HT1080 (cell line): ENCODE measurements at regions not wholly inside any gene's neighbourhood (a gene's known extent, or its start where the extent isn't known, plus 50 kb on each side); places are given as distances from the start of the nearest gene placed in this dataset.
"Not testable (repeated sequence)": the region's sequence is repeated elsewhere in the genome, so short reads cannot be mapped to it uniquely, and the experiment has no call there.

Experiments
- DNase-seq: peaks from one replicate; pipeline ENCODE4 v3.0.0-alpha.2; 2015; ENCODE audit warnings: low read depth

GRCh38 chr9:31255211-31255610, 1129.2 kb upstream of the ACO1 start:
- no peak for DNase-seq

- no peak for DNase-seq
These were observed 1124.6 kb upstream of the ACO1 start for GRCh38 chr9:31259824-31260223.

- DNase-seq: peak; percentile 85
These were observed 1111.8 kb upstream of the ACO1 start for GRCh38 chr9:31272456-31273295.

GRCh38 chr9:31275419-31275818, 1109.0 kb upstream of the ACO1 start:
- DNase-seq: no peak

DNA sequence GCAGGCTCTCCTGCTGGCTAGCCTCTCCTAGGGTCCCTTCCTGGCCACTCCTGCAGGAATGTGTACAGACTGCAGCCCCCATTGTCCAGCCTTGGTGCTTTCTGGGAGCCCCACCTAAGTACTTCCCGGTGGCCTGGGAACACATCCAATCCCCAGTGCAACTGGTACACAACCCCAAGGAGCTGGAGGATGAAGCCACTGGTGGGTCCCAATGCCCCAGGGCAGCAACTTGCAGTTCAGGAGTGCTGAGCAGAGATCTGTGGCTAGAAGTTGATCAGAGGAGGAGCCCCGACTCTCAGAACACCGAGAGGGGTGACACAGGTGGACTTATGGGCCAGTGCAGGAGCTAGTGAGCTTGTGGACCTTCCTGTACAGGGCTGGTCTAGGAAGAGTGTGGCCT, 1093.7 kb upstream of the ACO1 start:
- DNase-seq: no peak

- no peak for DNase-seq
These were observed 1081.6 kb upstream of the ACO1 start for GRCh38 chr9:31302620-31303418.

- DNase-seq: peak; percentile 81
These were observed 1079.9 kb upstream of the ACO1 start for GRCh38 chr9:31304576-31304975.

GRCh38 chr9:31314241-31314640, 1070.2 kb upstream of the ACO1 start:
- DNase-seq: no peak

GRCh38 chr9:31320494-31320893, 1063.9 kb upstream of the ACO1 start:
- DNase-seq: no peak

- no peak for DNase-seq
These were observed 1063.2 kb upstream of the ACO1 start for GRCh38 chr9:31321256-31321655.

DNA sequence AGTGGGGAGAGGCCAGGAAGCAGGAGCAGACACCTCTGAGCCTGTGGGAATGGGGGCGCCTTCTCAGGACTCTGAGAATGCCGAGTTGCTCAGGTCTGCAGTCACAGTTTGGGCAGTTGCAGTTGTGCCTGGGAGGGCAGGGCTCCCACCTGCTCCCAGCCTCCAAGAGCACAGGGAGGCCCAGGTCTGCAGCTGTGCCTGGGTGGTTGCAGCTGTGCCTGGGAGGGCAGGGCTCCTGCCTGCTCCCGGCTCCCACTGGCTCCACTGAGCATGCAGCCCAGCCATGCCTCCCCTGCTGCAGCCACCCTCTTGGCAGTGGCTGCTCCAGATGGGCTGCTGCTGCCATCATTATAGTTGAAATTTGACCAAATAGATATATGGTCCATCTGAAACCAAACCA, 1062.8 kb upstream of the ACO1 start:
- DNase-seq: no peak

GRCh38 chr9:31323726-31324444, 1060.6 kb upstream of the ACO1 start:
- DNase-seq: no peak

GRCh38 chr9:31325778-31326177, 1058.7 kb upstream of the ACO1 start:
- no peak for DNase-seq

DNA sequence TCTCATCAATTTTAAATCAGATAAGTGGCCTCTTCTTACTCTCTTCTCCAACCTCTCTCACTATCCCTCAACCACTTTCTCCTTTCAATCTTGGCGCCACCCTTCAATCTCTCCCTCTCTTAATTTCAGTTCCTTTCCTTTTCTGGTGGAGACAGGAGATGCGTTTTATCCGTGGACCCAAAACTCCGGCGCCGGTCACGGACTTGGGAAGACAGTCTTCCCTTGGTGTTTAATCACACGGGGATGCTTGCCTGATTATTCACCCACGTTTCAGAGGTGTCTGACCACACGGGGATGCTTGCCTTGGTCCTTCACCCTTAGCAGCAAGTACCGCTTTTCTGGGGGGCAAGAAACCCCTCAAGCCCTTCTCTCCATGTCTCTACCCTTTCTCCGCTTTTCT, 1057.6 kb upstream of the ACO1 start:
- DNase-seq: not testable (repeated sequence)

DNA sequence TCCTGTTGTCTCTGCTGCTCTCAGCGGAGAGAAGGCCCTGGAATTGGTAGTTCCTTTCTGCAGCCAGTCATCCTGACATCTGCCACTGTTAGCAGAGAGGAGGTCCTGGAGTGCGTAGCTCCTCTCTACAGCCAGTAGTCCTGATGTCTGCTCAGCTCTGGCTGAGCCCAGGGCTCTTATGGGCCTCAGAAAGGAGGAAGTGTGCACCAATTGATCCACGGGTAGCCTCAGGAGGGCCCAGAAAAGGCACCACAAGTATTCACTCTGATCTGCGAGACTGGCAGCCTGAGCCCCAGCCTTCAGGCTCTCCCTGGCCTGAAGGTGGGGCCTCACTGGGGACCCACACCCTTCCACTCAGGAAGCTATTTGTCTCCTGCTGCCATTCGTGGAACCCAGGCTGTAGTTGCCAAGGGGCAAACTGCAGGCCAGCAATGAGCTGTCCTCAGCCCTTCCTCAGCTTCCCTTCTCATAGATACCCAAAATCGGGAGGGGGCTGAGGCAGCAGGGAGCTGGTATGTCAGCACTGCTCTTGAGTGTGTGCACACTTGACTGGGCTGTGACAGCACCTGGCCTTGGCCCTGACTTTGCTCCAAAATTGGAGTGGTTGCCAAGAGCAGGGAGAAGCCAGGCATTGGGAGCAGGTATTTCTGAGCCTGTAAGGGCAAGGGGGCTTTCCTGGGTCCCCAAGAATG, 1049.5 kb upstream of the ACO1 start:
- no peak for DNase-seq

- DNase-seq: no peak
These were observed 1048.8 kb upstream of the ACO1 start for GRCh38 chr9:31335529-31336234.

DNA sequence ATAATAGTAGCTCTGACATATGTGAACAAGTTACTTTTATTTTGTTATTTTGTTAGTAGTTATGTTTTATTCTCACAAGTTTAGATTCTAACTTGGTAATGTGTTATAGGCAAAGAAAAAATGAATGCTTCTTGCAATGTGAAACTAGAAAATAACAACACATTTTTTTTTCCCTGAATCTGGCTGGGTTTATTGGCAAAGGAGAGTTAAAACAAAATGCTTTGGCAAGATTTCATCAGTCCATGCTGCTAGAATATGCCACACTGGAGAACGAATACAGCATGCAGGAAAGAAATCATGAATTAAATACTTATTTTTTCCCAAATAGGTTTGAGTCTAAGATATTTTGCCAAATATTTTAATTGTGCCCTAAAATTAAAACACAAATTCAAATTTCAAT, 1048.1 kb upstream of the ACO1 start:
- no peak for DNase-seq

- no peak for DNase-seq
These were observed 1047.6 kb upstream of the ACO1 start for GRCh38 chr9:31336841-31337240.

DNA sequence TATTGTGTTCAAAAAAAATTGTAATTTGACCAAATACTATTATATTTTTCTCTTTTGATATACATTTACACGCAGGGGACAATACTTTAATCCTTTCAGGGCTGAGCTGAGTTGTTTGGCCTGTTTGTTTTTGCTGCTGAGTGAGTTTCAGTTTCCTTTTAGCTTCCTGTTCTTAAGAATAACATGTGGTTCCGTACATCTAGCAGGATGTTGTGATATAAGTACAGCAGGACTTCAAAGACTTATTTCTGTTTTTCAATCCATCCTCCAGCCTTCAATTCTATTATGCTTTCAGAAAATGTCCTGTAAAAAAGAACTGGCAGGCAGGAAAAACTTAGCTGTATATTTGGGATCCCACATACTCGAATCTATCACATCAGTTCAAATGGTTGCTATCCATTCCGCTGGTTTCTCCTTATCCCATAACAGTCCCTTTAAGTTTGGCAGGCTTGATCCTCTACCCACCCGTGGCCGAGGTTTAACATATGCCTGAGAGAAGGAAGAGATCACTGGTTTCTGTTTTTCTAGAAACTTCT, 1037.3 kb upstream of the ACO1 start:
- DNase-seq: peak; percentile 59

DNA sequence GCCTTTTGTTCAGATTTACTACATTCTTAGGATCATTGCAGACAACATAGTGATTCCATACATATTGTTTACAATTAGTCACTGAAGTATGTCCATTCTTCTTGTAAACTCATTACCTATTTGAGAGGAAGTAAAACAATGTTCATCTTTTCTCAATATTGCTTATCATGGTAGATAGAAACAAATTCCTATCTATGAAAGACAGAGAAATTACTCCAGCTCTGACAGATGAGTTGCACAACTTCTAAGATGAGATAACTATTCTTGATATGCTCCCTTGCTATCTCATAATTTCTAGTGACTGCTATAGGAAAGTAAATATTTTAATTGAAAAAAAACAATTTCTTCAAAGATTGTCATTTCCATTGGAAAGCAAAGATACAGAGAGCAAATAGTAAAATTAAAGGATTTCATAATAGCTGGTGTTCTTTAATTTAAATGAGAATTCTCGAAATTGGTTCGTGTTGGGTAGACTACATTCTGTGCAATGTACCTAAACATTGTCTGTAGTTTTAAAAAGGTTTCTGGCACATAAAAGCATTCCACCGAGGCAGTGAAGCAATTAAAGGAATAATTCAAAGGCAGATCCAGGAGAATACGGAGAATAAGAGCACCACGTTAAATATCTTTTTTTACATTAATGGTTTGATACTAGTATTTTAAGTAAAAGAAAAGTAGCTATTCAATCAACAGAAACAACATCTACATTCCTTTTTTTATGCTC, 1029.1 kb upstream of the ACO1 start:
- DNase-seq: no peak
